AG04450 (cell line): ENCODE measurements at regions not wholly inside any gene's neighbourhood (a gene's known extent, or its start where the extent isn't known, plus 50 kb on each side); places are given as distances from the start of the nearest gene placed in this dataset.

ENCODE experiments used
- CTCF ChIA-PET: fragments of 300-600, 350-600 bp; formaldehyde crosslinking; extraction: SDS; loops from one replicate; lab custom pipeline; 2022; ENCODE audit warnings: antibody characterized with exemption, inconsistent platforms; lab: Charles Lee
- POLR2A ChIA-PET: fragments of 350-600 bp; formaldehyde crosslinking; extraction: SDS; loops from one replicate; lab custom pipeline; 2021; ENCODE audit warnings: antibody characterized with exemption, inconsistent platforms; lab: Yijun Ruan, JAX
- DNase-seq: peaks from one replicate; pipeline ENCODE4 v3.0.0-alpha.2; 2011; ENCODE audit warnings: low read depth, low spot score
- H3K27ac ChIP-seq: one replicate; pipeline ENCODE4 v1.5.1; 2012; ENCODE audit warnings: low read depth, low read length, control low read depth
- H3K27me3 ChIP-seq: one replicate; pipeline ENCODE4 v1.6.0; 2012; ENCODE audit warnings: low read length; ENCODE audit not compliant: control insufficient read depth, insufficient read depth
- H3K4me3 ChIP-seq: 2 replicates; pipeline ENCODE4 v1.5.1; 2011; ENCODE audit warnings: mild to moderate bottlenecking, low read depth, low read length, control low read depth
- H3K9me3 ChIP-seq: 2 replicates; pipeline ENCODE4 v1.5.1; 2012; ENCODE audit warnings: low read length; ENCODE audit not compliant: control insufficient read depth, insufficient read depth
- CTCF ChIP-seq: IDR thresholded peaks from 2 replicates; pipeline ENCODE4 v1.5.1; 2011; ENCODE audit warnings: low read depth, low read length, control low read depth, inconsistent platforms

GRCh38 chrX:76996641-76997040 lies 450.5 kb upstream of the FGF16 start:
- Histone ChIP-seq H3K9me3 (peaks cover 6% of the 10 kb centered on the region; the same call in 1 of the 2 replicates), H3K27me3 (no peaks in the 10 kb centered on the region), H3K4me3 (no peak overlapping the region), H3K27ac (no peak overlapping the region)
- CTCF ChIA-PET = no interaction called here
- POLR2A ChIA-PET = no interaction called here
- TF ChIP-seq CTCF = no peak
- no peak for DNase-seq

- CTCF ChIA-PET = no interaction called here
Observed at GRCh38 chrX:77003530-77003929, 443.7 kb upstream of the FGF16 start.

GRCh38 chrX:77003956-77004355 lies 443.2 kb upstream of the FGF16 start:
- CTCF ChIA-PET = no interaction called here
- Histone ChIP-seq H3K9me3 (no peaks in the 10 kb centered on the region), H3K4me3 (no peak overlapping the region), H3K27me3 (no peaks in the 10 kb centered on the region), H3K27ac (no peak overlapping the region)
- DNase-seq = no peak
- POLR2A ChIA-PET = no interaction called here
- no peak for TF ChIP-seq CTCF

More at GRCh38 chrX:77003530-77003929, 443.7 kb upstream of the FGF16 start:
- Histone ChIP-seq H3K4me3 (no peak overlapping the region), H3K27ac (no peak overlapping the region), H3K27me3 (no peaks in the 10 kb centered on the region), H3K9me3 (no peaks in the 10 kb centered on the region)
- POLR2A ChIA-PET = no interaction called here
- TF ChIP-seq CTCF = no peak
- no peak for DNase-seq

GRCh38 chrX:77009691-77010090 lies 437.5 kb upstream of the FGF16 start:
- ChIA-PET CTCF (no interaction called here), POLR2A (no interaction called here)
- H3K9me3 ChIP-seq = no peaks in the 10 kb centered on the region
- H3K27me3 ChIP-seq = no peaks in the 10 kb centered on the region
- no peak for TF ChIP-seq CTCF
- H3K27ac ChIP-seq = no peak overlapping the region
- DNase-seq = no peak
- H3K4me3 ChIP-seq = no peak overlapping the region

- Histone ChIP-seq H3K4me3 (no peak overlapping the region), H3K9me3 (no peaks in the 10 kb centered on the region; the same call in 1 of the 2 replicates), H3K27ac (no peak overlapping the region), H3K27me3 (no peaks in the 10 kb centered on the region)
- no peak for DNase-seq
- ChIA-PET POLR2A (no interaction called here), CTCF (no interaction called here)
- no peak for TF ChIP-seq CTCF
Observed at GRCh38 chrX:77014377-77015372, 432.5 kb upstream of the FGF16 start.
